ENCODE measurements at regions not wholly inside any gene's neighbourhood (a gene's known extent, or its start where the extent isn't known, plus 50 kb on each side); places are given as distances from the start of the nearest gene placed in this dataset.
"Not testable (repeated sequence)": the region's sequence is repeated elsewhere in the genome, so short reads cannot be mapped to it uniquely, and the experiment has no call there.

GRCh38 chr10:80753612-80754011 is 215.9 kb downstream of the SH2D4B start:
- DNase-seq, result no peak

GRCh38 chr10:80755893-80756292 is 218.2 kb downstream of the SH2D4B start:
- no peak for DNase-seq

GRCh38 chr10:80759693-80760092 is 222.0 kb downstream of the SH2D4B start:
- no peak for DNase-seq

- DNase-seq, result no peak
Observed at GRCh38 chr10:80760914-80761371, 223.2 kb downstream of the SH2D4B start.

GRCh38 chr10:80767963-80768362 is 230.3 kb downstream of the SH2D4B start:
- DNase-seq, result no peak

- no peak for DNase-seq
Observed at GRCh38 chr10:80769700-80770160, 232.0 kb downstream of the SH2D4B start.

GRCh38 chr10:80770239-80770638 is 232.5 kb downstream of the SH2D4B start:
- no peak for DNase-seq

GRCh38 chr10:80771285-80771684 is 233.6 kb downstream of the SH2D4B start:
- no peak for DNase-seq

- DNase-seq, result no peak
Observed at GRCh38 chr10:80771902-80772555, 234.3 kb downstream of the SH2D4B start.

GRCh38 chr10:80772596-80772995 is 234.9 kb downstream of the SH2D4B start:
- no peak for DNase-seq

- DNase-seq, result no peak
Observed at GRCh38 chr10:80784695-80785094, 247.0 kb downstream of the SH2D4B start.

GRCh38 chr10:80786322-80786721 is 248.6 kb downstream of the SH2D4B start:
- DNase-seq, result no peak

- no peak for DNase-seq
Observed at GRCh38 chr10:80787952-80788351, 250.2 kb downstream of the SH2D4B start.

GRCh38 chr10:80794994-80795393 is 257.3 kb downstream of the SH2D4B start:
- no peak for DNase-seq

GRCh38 chr10:80805343-80806020 is 267.8 kb downstream of the SH2D4B start:
- DNase-seq, result no peak

GRCh38 chr10:80814147-80814652 is 276.5 kb downstream of the SH2D4B start:
- no peak for DNase-seq

- DNase-seq, result no peak
Observed at GRCh38 chr10:80829151-80829550, 291.4 kb downstream of the SH2D4B start.

- DNase-seq, result no peak
Observed at GRCh38 chr10:80829562-80829961, 291.9 kb downstream of the SH2D4B start.

- DNase-seq, result not testable (repeated sequence)
Observed at GRCh38 chr10:80832693-80833092, 295.0 kb downstream of the SH2D4B start.

- DNase-seq, result no peak
Observed at GRCh38 chr10:80855348-80855971, 317.8 kb downstream of the SH2D4B start.

- no peak for DNase-seq
Observed at GRCh38 chr10:80856186-80856585, 318.5 kb downstream of the SH2D4B start.

GRCh38 chr10:80859279-80859678 is 321.6 kb downstream of the SH2D4B start:
- DNase-seq, result not testable (repeated sequence)

- DNase-seq, result no peak
Observed at GRCh38 chr10:80860719-80861118, 323.0 kb downstream of the SH2D4B start.

GRCh38 chr10:80861882-80862281 is 324.2 kb downstream of the SH2D4B start:
- no peak for DNase-seq
